ENCODE measurements at regions not wholly inside any gene's neighbourhood (a gene's known extent, or its start where the extent isn't known, plus 50 kb on each side); places are given as distances from the start of the nearest gene placed in this dataset.

DNA sequence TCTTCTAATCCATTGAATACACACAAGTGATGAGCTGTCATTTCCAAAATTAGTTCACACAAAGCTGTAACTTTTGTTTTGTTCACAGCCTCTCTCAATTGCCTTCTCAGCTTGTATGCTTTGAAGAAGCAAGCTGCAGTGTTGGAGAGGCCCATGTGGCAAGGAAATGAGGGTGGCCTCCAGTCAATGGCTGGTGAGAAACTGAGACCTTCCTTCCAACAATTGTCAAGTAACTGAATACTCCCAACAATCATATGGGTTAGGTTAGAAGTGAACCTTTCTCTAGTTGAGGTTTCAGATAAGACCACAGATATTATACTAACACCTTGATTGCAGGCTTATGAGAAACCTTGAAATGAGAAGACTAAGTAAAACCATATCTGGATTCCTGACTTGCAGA, 82.4 kb upstream of the SOX9 start:
- peaks cover 12% of the 10 kb centered on the region for H3K4me1 ChIP-seq (ENCODE audit: insufficient read depth)
- no peak overlapping the region for H2AFZ ChIP-seq
- Mint-ChIP-seq H3K9me3 (no peaks in the 10 kb centered on the region; the same call in 2 of the 3 replicates), H3K36me3 (ENCODE audit: low read depth) (peaks cover 5% of the 10 kb centered on the region; the same call in 2 of the 3 replicates), H3K27ac (no peak overlapping the region), H3K27me3 (ENCODE audit: insufficient read depth, low read depth, poor library complexity) (peaks cover 2% of the 10 kb centered on the region), H3K4me3 (no peak overlapping the region), H3K4me1 (peaks cover 17% of the 10 kb centered on the region)
- H3K27ac ChIP-seq (ENCODE audit: low read depth): no peak overlapping the region
- ATAC-seq: no peak
- DNase-seq (ENCODE audit: low spot score): no peak
- no peaks in the 10 kb centered on the region for H3K36me3 ChIP-seq (ENCODE audit: insufficient read depth)
- H3K4me2 ChIP-seq: no peak overlapping the region
- no peak for TF ChIP-seq STAT1 (IDR thresholded peaks at IDR 0.05; ENCODE audit: unreplicated experiment)
- no peak for TF ChIP-seq ZNF114 (CRISPR knock-in tag; IDR thresholded peaks at IDR 0.05)
- TF ChIP-seq, protein P1, sequence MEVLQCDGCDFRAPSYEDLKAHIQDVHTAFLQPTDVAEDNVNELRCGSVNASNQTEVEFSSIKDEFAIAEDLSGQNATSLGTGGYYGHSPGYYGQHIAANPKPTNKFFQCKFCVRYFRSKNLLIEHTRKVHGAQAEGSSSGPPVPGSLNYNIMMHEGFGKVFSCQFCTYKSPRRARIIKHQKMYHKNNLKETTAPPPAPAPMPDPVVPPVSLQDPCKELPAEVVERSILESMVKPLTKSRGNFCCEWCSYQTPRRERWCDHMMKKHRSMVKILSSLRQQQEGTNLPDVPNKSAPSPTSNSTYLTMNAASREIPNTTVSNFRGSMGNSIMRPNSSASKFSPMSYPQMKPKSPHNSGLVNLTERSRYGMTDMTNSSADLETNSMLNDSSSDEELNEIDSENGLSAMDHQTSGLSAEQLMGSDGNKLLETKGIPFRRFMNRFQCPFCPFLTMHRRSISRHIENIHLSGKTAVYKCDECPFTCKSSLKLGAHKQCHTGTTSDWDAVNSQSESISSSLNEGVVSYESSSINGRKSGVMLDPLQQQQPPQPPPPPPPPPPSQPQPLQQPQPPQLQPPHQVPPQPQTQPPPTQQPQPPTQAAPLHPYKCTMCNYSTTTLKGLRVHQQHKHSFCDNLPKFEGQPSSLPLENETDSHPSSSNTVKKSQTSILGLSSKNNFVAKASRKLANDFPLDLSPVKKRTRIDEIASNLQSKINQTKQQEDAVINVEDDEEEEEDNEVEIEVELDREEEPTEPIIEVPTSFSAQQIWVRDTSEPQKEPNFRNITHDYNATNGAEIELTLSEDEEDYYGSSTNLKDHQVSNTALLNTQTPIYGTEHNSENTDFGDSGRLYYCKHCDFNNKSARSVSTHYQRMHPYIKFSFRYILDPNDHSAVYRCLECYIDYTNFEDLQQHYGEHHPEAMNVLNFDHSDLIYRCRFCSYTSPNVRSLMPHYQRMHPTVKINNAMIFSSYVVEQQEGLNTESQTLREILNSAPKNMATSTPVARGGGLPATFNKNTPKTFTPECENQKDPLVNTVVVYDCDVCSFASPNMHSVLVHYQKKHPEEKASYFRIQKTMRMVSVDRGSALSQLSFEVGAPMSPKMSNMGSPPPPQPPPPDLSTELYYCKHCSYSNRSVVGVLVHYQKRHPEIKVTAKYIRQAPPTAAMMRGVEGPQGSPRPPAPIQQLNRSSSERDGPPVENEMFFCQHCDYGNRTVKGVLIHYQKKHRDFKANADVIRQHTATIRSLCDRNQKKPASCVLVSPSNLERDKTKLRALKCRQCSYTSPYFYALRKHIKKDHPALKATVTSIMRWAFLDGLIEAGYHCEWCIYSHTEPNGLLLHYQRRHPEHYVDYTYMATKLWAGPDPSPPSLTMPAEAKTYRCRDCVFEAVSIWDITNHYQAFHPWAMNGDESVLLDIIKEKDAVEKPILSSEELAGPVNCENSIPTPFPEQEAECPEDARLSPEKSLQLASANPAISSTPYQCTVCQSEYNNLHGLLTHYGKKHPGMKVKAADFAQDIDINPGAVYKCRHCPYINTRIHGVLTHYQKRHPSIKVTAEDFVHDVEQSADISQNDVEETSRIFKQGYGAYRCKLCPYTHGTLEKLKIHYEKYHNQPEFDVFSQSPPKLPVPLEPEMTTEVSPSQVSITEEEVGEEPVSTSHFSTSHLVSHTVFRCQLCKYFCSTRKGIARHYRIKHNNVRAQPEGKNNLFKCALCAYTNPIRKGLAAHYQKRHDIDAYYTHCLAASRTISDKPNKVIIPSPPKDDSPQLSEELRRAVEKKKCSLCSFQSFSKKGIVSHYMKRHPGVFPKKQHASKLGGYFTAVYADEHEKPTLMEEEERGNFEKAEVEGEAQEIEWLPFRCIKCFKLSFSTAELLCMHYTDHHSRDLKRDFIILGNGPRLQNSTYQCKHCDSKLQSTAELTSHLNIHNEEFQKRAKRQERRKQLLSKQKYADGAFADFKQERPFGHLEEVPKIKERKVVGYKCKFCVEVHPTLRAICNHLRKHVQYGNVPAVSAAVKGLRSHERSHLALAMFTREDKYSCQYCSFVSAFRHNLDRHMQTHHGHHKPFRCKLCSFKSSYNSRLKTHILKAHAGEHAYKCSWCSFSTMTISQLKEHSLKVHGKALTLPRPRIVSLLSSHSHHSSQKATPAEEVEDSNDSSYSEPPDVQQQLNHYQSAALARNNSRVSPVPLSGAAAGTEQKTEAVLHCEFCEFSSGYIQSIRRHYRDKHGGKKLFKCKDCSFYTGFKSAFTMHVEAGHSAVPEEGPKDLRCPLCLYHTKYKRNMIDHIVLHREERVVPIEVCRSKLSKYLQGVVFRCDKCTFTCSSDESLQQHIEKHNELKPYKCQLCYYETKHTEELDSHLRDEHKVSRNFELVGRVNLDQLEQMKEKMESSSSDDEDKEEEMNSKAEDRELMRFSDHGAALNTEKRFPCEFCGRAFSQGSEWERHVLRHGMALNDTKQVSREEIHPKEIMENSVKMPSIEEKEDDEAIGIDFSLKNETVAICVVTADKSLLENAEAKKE (CRISPR knock-in tag; IDR thresholded peaks at IDR 0.05): no peak
- TF ChIP-seq, protein P2, sequence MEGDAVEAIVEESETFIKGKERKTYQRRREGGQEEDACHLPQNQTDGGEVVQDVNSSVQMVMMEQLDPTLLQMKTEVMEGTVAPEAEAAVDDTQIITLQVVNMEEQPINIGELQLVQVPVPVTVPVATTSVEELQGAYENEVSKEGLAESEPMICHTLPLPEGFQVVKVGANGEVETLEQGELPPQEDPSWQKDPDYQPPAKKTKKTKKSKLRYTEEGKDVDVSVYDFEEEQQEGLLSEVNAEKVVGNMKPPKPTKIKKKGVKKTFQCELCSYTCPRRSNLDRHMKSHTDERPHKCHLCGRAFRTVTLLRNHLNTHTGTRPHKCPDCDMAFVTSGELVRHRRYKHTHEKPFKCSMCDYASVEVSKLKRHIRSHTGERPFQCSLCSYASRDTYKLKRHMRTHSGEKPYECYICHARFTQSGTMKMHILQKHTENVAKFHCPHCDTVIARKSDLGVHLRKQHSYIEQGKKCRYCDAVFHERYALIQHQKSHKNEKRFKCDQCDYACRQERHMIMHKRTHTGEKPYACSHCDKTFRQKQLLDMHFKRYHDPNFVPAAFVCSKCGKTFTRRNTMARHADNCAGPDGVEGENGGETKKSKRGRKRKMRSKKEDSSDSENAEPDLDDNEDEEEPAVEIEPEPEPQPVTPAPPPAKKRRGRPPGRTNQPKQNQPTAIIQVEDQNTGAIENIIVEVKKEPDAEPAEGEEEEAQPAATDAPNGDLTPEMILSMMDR (conservative IDR thresholded peaks at IDR 0.05; ENCODE audit: low read depth in 2 of 2): no peak
- TF ChIP-seq EZH2phosphoT487 (IDR thresholded peaks at IDR 0.05; ENCODE audit: unreplicated experiment): no peak
- TF ChIP-seq, protein P3, sequence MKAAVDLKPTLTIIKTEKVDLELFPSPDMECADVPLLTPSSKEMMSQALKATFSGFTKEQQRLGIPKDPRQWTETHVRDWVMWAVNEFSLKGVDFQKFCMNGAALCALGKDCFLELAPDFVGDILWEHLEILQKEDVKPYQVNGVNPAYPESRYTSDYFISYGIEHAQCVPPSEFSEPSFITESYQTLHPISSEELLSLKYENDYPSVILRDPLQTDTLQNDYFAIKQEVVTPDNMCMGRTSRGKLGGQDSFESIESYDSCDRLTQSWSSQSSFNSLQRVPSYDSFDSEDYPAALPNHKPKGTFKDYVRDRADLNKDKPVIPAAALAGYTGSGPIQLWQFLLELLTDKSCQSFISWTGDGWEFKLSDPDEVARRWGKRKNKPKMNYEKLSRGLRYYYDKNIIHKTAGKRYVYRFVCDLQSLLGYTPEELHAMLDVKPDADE (IDR thresholded peaks at IDR 0.05): no peak
- TF ChIP-seq JUNB (IDR thresholded peaks at IDR 0.05; ENCODE audit: unreplicated experiment): no peak
- no peak for TF ChIP-seq CREB1 (CRISPR knock-in tag; IDR thresholded peaks at IDR 0.05; ENCODE audit: low read depth)
- TF ChIP-seq EZH2 (IDR thresholded peaks at IDR 0.05; ENCODE audit: low read depth, unreplicated experiment): no peak
- TF ChIP-seq NANOG (IDR thresholded peaks at IDR 0.05; ENCODE audit: borderline replicate concordance): no peak
- no peak for TF ChIP-seq ZNF331 (CRISPR knock-in tag; IDR thresholded peaks at IDR 0.05; ENCODE audit: low read depth)
- TF ChIP-seq, protein P4, sequence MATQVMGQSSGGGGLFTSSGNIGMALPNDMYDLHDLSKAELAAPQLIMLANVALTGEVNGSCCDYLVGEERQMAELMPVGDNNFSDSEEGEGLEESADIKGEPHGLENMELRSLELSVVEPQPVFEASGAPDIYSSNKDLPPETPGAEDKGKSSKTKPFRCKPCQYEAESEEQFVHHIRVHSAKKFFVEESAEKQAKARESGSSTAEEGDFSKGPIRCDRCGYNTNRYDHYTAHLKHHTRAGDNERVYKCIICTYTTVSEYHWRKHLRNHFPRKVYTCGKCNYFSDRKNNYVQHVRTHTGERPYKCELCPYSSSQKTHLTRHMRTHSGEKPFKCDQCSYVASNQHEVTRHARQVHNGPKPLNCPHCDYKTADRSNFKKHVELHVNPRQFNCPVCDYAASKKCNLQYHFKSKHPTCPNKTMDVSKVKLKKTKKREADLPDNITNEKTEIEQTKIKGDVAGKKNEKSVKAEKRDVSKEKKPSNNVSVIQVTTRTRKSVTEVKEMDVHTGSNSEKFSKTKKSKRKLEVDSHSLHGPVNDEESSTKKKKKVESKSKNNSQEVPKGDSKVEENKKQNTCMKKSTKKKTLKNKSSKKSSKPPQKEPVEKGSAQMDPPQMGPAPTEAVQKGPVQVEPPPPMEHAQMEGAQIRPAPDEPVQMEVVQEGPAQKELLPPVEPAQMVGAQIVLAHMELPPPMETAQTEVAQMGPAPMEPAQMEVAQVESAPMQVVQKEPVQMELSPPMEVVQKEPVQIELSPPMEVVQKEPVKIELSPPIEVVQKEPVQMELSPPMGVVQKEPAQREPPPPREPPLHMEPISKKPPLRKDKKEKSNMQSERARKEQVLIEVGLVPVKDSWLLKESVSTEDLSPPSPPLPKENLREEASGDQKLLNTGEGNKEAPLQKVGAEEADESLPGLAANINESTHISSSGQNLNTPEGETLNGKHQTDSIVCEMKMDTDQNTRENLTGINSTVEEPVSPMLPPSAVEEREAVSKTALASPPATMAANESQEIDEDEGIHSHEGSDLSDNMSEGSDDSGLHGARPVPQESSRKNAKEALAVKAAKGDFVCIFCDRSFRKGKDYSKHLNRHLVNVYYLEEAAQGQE (IDR thresholded peaks at IDR 0.05; ENCODE audit: unreplicated experiment): no peak
- no peak for TF ChIP-seq POLR2AphosphoS5 (IDR thresholded peaks at IDR 0.05; ENCODE audit: low read depth)
- H4K20me1 ChIP-seq (replicated peaks; ENCODE audit: insufficient read depth): no peaks in the 10 kb centered on the region
- no peak overlapping the region for H3K4me3 ChIP-seq
- H3K27me3 ChIP-seq (ENCODE audit: insufficient read depth): no peaks in the 10 kb centered on the region
- no peaks in the 10 kb centered on the region for H3K79me2 ChIP-seq (replicated peaks; ENCODE audit: insufficient read depth)
- peaks cover 4% of the 10 kb centered on the region; the same call in 1 of the 2 replicates for H3K9me2 ChIP-seq (ENCODE audit: insufficient read depth)
- H3F3A ChIP-seq (replicated peaks; ENCODE audit: low read depth): no peaks in the 10 kb centered on the region

Measured in GM23338 (cell line).